VCaP (cell line): ENCODE measurements at regions not wholly inside any gene's neighbourhood (a gene's known extent, or its start where the extent isn't known, plus 50 kb on each side); places are given as distances from the start of the nearest gene placed in this dataset.

Source experiments
- H3K27ac ChIP-seq: fragments of 450-650 bp; 2 replicates; pipeline ENCODE4 v1.5.1; 2017
- TF ChIP-seq, protein P1 (sequence below): fragments of 450-650 bp; conservative IDR thresholded peaks from 2 replicates; pipeline ENCODE4 v1.5.1; 2017; ENCODE audit warnings: mild to moderate bottlenecking, moderate library complexity

DNA sequence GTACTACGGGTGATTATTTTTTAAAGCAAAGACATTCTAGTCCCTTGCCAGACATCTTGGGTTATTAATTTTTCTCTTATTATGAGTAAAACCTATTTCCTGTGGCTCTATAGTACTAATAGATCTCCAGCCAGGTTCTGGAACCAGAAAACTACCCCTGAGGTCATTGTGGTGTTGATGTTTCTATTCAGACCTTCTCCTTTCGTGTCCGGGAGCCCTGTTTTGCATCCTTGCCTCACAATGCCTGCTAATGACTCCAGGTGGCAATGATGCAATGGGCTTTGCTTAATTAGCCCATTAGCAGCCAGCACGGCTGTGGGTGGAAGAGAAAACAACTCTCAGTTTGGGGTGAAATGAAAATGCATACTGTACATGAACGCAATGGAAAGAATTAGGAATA, 62.9 kb upstream of the ARG1 start:
- H3K27ac ChIP-seq: no peak overlapping the region
- TF ChIP-seq, protein P1, sequence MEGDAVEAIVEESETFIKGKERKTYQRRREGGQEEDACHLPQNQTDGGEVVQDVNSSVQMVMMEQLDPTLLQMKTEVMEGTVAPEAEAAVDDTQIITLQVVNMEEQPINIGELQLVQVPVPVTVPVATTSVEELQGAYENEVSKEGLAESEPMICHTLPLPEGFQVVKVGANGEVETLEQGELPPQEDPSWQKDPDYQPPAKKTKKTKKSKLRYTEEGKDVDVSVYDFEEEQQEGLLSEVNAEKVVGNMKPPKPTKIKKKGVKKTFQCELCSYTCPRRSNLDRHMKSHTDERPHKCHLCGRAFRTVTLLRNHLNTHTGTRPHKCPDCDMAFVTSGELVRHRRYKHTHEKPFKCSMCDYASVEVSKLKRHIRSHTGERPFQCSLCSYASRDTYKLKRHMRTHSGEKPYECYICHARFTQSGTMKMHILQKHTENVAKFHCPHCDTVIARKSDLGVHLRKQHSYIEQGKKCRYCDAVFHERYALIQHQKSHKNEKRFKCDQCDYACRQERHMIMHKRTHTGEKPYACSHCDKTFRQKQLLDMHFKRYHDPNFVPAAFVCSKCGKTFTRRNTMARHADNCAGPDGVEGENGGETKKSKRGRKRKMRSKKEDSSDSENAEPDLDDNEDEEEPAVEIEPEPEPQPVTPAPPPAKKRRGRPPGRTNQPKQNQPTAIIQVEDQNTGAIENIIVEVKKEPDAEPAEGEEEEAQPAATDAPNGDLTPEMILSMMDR: no peak

GRCh38 chr6:131510591-131510990, 62.4 kb upstream of the ARG1 start:
- TF ChIP-seq, protein P1: no peak
- H3K27ac ChIP-seq: no peak overlapping the region

DNA sequence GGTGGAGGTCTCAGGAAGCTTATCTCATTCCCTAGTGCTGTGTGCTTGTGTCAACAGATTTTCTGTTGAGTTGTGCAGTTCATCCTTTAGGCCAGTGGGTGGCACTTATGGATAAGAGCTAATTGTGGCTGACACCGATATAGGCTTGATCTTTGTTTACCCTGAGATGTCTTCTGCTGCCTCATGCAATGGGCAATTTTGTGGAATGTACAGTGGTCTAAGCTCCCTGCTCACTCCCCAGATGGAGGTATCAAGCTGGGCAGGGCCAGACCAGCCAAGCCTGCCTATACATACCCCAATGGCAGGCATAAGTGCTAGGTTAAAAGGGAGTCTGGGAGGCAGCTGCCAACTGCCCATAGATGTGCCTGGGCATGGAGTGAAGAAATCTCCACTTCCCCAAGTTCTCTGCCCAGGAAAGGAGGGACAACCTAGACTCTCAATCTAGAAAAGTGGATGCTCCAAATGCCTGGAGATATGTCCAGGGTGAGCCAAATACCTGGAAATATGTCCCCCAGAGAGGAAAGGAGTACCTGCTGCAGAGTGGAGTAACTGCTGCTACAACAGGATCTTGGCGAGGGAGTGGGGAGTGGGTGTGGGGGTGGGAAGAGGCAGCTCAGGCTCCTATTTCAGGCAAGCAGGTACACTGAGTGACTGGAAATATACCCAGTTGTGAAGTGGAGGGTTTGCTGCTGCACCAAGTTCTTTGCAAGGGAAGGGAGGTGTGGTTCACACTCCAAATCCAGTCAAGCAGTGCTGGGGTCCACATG, 53.2 kb upstream of the ARG1 start:
- no peak overlapping the region for H3K27ac ChIP-seq
- TF ChIP-seq, protein P1: peak; percentile 77
